Glutamatergic neuron (in vitro differentiated cells): ENCODE measurements at regions not wholly inside any gene's neighbourhood (a gene's known extent, or its start where the extent isn't known, plus 50 kb on each side); places are given as distances from the start of the nearest gene placed in this dataset.

Experiments used
- DNase-seq: peaks from one replicate; pipeline ENCODE4 v3.0.0; 2022
- H3K27ac Mint-ChIP-seq: one replicate; pipeline ENCODE4 v1.8.0; 2020; ENCODE audit warnings: mild to moderate bottlenecking, mixed read lengths, inconsistent platforms; ENCODE audit not compliant: unreplicated experiment
- H3K27me3 Mint-ChIP-seq: one replicate; pipeline ENCODE4 v1.8.0; 2020; ENCODE audit warnings: mild to moderate bottlenecking, moderate library complexity, mixed read lengths, inconsistent platforms; ENCODE audit not compliant: unreplicated experiment
- H3K36me3 Mint-ChIP-seq: one replicate; pipeline ENCODE4 v1.8.0; 2020; ENCODE audit warnings: mild to moderate bottlenecking, mixed read lengths, inconsistent platforms; ENCODE audit not compliant: unreplicated experiment
- H3K4me1 Mint-ChIP-seq: one replicate; pipeline ENCODE4 v1.8.0; 2020; ENCODE audit warnings: mild to moderate bottlenecking, low read depth, mixed read lengths, inconsistent platforms; ENCODE audit not compliant: unreplicated experiment
- H3K4me3 Mint-ChIP-seq: one replicate; pipeline ENCODE4 v1.8.0; 2020; ENCODE audit warnings: mild to moderate bottlenecking, mixed read lengths, inconsistent platforms; ENCODE audit not compliant: unreplicated experiment
- H3K9me3 Mint-ChIP-seq: one replicate; pipeline ENCODE4 v1.8.0; 2020; ENCODE audit warnings: mild to moderate bottlenecking, moderate library complexity, mixed read lengths, inconsistent platforms; ENCODE audit not compliant: unreplicated experiment
- TF ChIP-seq, protein P1 (sequence below): fragments of 200-600 bp; sonication (generic); IDR thresholded peaks from one replicate; pipeline ENCODE4 v1.5.0; 2021; ENCODE audit not compliant: partially characterized antibody, unreplicated experiment

DNA sequence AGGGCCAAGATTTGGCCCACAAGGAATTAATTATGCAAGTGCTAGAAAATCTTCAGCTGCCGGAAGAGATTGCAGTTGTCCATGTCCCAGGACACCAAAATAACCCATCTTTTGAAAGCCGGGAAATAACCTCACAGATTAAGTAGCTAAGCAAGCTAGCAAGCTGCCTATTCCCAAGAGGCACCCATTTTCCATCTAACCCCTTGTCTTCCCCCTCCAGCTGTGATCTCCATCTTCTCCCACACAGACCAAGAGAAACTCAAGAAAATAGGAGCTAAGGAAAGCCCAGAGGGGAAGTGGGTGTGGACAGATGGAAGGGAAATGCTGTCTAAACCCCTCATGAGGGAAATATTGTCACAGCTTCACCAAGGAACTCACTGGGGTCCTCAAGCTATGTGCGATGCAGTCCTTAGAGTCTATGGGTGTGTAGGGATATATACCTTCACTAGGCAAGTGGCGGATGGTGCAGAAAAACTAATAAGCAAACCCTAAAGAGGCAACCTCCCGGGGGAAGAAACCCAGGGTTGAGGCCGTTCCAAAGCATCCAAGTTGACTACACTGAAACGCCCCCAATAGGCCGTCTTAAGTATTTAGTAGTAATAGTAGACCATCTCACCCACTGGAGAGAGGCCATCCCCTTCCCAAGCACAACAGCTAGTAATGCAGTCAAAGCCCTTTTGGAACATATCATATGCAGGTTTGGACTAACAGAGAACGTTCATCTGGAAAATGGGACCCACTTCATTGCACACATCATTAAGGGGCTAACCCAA, 64.3 kb upstream of the PRSS16 start:
- Mint-ChIP-seq H3K4me1 (peaks cover 4% of the 10 kb centered on the region), H3K27ac (no peak overlapping the region), H3K36me3 (no peaks in the 10 kb centered on the region), H3K27me3 (peaks cover 4% of the 10 kb centered on the region), H3K4me3 (no peak overlapping the region), H3K9me3 (peaks cover 2% of the 10 kb centered on the region)
- no peak for DNase-seq
- TF ChIP-seq, protein P1, sequence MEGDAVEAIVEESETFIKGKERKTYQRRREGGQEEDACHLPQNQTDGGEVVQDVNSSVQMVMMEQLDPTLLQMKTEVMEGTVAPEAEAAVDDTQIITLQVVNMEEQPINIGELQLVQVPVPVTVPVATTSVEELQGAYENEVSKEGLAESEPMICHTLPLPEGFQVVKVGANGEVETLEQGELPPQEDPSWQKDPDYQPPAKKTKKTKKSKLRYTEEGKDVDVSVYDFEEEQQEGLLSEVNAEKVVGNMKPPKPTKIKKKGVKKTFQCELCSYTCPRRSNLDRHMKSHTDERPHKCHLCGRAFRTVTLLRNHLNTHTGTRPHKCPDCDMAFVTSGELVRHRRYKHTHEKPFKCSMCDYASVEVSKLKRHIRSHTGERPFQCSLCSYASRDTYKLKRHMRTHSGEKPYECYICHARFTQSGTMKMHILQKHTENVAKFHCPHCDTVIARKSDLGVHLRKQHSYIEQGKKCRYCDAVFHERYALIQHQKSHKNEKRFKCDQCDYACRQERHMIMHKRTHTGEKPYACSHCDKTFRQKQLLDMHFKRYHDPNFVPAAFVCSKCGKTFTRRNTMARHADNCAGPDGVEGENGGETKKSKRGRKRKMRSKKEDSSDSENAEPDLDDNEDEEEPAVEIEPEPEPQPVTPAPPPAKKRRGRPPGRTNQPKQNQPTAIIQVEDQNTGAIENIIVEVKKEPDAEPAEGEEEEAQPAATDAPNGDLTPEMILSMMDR, result no peak

DNA sequence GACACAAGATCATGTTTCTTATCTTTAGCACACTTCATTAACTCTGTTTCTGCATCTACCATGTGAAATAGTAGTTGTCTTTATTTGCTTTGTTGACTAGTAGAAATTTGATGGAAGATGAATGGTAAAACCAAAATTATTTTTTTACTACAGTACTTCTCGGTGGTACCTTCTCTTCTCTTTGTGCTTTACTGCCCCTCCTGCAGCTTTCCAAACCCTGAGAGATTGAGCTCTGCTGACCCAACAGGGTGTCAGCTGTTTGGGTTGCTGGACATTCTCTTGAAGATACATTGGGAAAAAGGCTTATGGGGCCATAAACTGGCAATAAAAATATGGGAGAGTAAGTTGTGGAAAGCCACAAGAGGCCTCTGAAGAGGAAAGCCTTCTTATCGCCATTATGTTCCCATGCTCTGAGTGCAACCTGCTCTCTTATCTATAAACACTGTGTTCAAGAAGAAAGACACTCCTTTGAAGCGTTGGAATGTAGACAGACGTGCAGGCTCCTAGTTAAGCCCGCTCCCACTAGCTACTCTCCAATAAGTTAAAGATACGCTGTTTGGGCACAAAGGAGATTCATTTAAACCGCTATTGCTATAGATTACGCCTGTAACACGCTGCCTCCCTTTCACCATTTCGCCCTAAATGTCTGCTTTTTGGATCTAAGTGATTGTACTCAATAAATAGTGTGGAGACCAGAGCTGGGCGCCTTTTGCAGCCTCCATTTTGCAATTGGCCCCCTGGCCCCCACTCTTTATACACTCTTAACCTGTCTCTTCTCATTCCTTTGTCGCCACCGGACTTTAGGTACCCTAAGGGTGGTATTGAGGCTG, 60.1 kb upstream of the PRSS16 start:
- TF ChIP-seq, protein P1, result no peak
- peaks cover 4% of the 10 kb centered on the region for H3K4me1 Mint-ChIP-seq
- H3K27me3 Mint-ChIP-seq, result no peaks in the 10 kb centered on the region
- H3K4me3 Mint-ChIP-seq, result peak overlapping the region; percentile 90
- H3K27ac Mint-ChIP-seq, result no peak overlapping the region
- no peaks in the 10 kb centered on the region for H3K36me3 Mint-ChIP-seq
- no peak for DNase-seq
- no peaks in the 10 kb centered on the region for H3K9me3 Mint-ChIP-seq

DNA sequence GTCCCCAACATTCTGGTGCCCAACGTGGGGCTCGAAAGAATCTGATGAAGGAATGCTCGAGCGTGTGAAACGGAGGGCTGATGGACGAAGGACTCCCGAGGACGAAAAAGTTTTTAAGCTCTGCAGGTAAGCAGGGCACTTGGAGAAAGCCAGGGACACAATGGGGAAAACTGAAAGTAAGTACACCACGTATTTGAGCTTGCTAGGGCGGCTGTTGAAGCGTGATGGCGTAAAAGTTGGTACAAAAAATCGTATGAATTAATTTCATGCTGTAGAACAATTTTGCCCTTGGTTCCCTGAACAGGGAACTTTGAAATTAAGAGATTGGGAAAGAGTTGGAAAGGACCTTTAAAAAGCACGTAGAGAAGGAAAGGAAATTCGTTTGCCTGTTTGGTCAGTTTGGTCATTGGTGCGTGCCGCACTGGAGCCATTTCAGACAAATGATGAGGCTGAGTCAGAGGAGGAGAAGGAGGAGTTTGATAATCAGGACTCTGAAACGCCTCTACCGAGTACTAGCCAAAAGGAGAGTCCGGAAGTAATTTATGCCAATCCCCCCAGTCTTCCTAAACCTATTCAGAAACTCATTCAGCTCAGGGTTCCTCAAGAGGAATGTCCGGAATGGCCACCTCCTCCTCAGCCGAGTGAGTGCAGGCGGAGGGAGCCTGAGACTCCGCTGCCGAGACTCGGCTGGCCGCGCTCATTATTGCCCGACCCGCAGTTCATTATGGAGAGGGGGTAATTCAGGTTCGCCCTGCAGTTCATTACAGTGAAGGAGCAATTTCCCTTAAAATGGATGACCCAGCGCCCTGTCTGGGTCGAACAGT, 59.2 kb upstream of the PRSS16 start:
- Mint-ChIP-seq H3K27me3 (no peaks in the 10 kb centered on the region), H3K9me3 (no peaks in the 10 kb centered on the region), H3K4me1 (peaks cover 4% of the 10 kb centered on the region), H3K27ac (no peak overlapping the region), H3K4me3 (peak overlapping the region; percentile 90), H3K36me3 (no peaks in the 10 kb centered on the region)
- peak; percentile 58 for DNase-seq
- TF ChIP-seq, protein P1, result no peak

DNA sequence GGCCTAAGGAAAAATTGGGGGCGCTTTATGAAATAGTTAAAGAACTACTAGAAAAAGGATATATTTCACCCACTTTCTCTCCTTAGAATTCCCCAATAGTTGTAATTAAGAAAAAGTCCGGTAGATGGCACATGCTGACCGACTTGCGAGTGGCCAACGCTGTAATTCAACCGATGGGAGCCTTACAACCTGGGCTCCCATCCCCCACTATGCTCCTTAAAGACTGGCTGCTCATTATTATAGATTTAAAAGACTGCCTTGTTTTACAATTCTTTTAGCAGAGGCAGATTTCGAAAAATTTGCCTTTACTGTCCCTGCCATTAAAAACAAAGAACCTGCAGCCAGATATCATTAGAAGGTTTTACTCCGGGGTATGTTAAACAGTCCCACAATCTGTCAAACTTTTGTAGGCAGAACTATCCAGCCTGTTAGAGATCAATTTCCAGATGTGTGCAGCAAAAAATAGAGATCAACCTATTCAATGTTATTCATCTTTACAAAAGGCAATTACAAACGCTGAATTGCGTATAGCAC, 58.5 kb upstream of the PRSS16 start:
- H3K27ac Mint-ChIP-seq, result no peak overlapping the region
- no peaks in the 10 kb centered on the region for H3K9me3 Mint-ChIP-seq
- H3K27me3 Mint-ChIP-seq, result no peaks in the 10 kb centered on the region
- H3K36me3 Mint-ChIP-seq, result no peaks in the 10 kb centered on the region
- peaks cover 4% of the 10 kb centered on the region for H3K4me1 Mint-ChIP-seq
- TF ChIP-seq, protein P1, result peak; percentile 81
- peak; percentile 46 for DNase-seq
- peak overlapping the region; percentile 90 for H3K4me3 Mint-ChIP-seq
